Ramos (cell line): ENCODE measurements at regions not wholly inside any gene's neighbourhood (a gene's known extent, or its start where the extent isn't known, plus 50 kb on each side); places are given as distances from the start of the nearest gene placed in this dataset.
"Not testable (repeated sequence)": the region's sequence is repeated elsewhere in the genome, so short reads cannot be mapped to it uniquely, and the experiment has no call there.

Experiments
- in situ Hi-C: fragments of 300-500 bp; cut with MboI; formaldehyde crosslinking; loops from one replicate; pipeline ENCODE4 v1.14.3; 2022; ENCODE audit warnings: low sequenced_read_pairs; ENCODE audit not compliant: unreplicated experiment

GRCh38 chr2:155930312-155930711 lies 402.2 kb downstream of the NR4A2 start:
- in situ Hi-C loops: no loop called here

GRCh38 chr2:155917380-155917779 lies 415.1 kb downstream of the NR4A2 start:
- in situ Hi-C loops: no loop called here

GRCh38 chr2:155913356-155913755 lies 419.2 kb downstream of the NR4A2 start:
- in situ Hi-C loops: no loop called here

GRCh38 chr2:155908567-155908966 lies 424.0 kb downstream of the NR4A2 start:
- in situ Hi-C loops: no loop called here

GRCh38 chr2:155907211-155907610 lies 425.3 kb downstream of the NR4A2 start:
- in situ Hi-C loops: no loop called here

- in situ Hi-C loops: no loop called here
These were observed 426.9 kb downstream of the NR4A2 start for GRCh38 chr2:155905657-155906056.

GRCh38 chr2:155904720-155905119 lies 427.8 kb downstream of the NR4A2 start:
- in situ Hi-C loops: no loop called here

- in situ Hi-C loops: no loop called here
These were observed 429.9 kb downstream of the NR4A2 start for GRCh38 chr2:155902635-155903034.

GRCh38 chr2:155895016-155895415 lies 437.5 kb downstream of the NR4A2 start:
- in situ Hi-C loops: no loop called here

GRCh38 chr2:155880382-155880781 lies 452.1 kb downstream of the NR4A2 start:
- in situ Hi-C loops: not testable (repeated sequence)

GRCh38 chr2:155879900-155880299 lies 452.6 kb downstream of the NR4A2 start:
- in situ Hi-C loops: not testable (repeated sequence)

- in situ Hi-C loops: no loop called here
These were observed 460.1 kb downstream of the NR4A2 start for GRCh38 chr2:155872396-155872795.

GRCh38 chr2:155871940-155872339 lies 460.6 kb downstream of the NR4A2 start:
- in situ Hi-C loops: no loop called here

GRCh38 chr2:155867564-155867963 lies 465.0 kb downstream of the NR4A2 start:
- in situ Hi-C loops: no loop called here

- in situ Hi-C loops: no loop called here
These were observed 466.0 kb downstream of the NR4A2 start for GRCh38 chr2:155866477-155866876.

- in situ Hi-C loops: no loop called here
These were observed 480.4 kb downstream of the NR4A2 start for GRCh38 chr2:155852156-155852555.

- in situ Hi-C loops: no loop called here
These were observed 486.3 kb downstream of the NR4A2 start for GRCh38 chr2:155846259-155846658.

GRCh38 chr2:155844461-155844860 lies 488.1 kb downstream of the NR4A2 start:
- in situ Hi-C loops: no loop called here

- in situ Hi-C loops: no loop called here
These were observed 490.4 kb downstream of the NR4A2 start for GRCh38 chr2:155842103-155842502.

GRCh38 chr2:155841442-155841841 lies 491.1 kb downstream of the NR4A2 start:
- in situ Hi-C loops: no loop called here

- in situ Hi-C loops: no loop called here
These were observed 491.9 kb downstream of the NR4A2 start for GRCh38 chr2:155840661-155841060.

GRCh38 chr2:155839991-155840390 lies 492.5 kb downstream of the NR4A2 start:
- in situ Hi-C loops: no loop called here

GRCh38 chr2:155839436-155839835 lies 493.1 kb downstream of the NR4A2 start:
- in situ Hi-C loops: no loop called here
